HepG2 (cell line): ENCODE measurements at regions not wholly inside any gene's neighbourhood (a gene's known extent, or its start where the extent isn't known, plus 50 kb on each side); places are given as distances from the start of the nearest gene placed in this dataset.

Experiments used
- ATAC-seq: fragments of 200-7000 bp; cut with Tn5 transposase; 3 replicates; pipeline ENCODE4 v1.9.1; 2020; ENCODE audit warnings: mild to moderate bottlenecking, moderate library complexity
- BruUV-seq: library from RNA; stranded (reverse); fragments of 400-500 nt; replicated peaks from 2 replicates; lab custom pipeline; 2021; lab: Mats Ljungman, UMichigan
- CTCF ChIA-PET: fragments of 300-600 bp; formaldehyde crosslinking; extraction: SDS; loops from one replicate; lab custom pipeline; 2021; ENCODE audit warnings: low total read pairs, inconsistent platforms, low intra/inter-chr PET ratio; lab: Yijun Ruan, JAX
- POLR2A ChIA-PET: fragments of 350-600 bp; sonication (Branson Sonifier 250); formaldehyde crosslinking; loops from one replicate; lab custom pipeline; 2020; ENCODE audit warnings: antibody characterized with exemption, inconsistent platforms; lab: Yijun Ruan, JAX
- DNase-seq: peaks from one replicate; pipeline ENCODE4 v3.0.0-alpha.2; 2015; ENCODE audit warnings: low spot score
- FAIRE-seq: peaks from 3 replicates; lab custom pipeline; 2011; peaks lifted over from hg19 to GRCh38; lab: Jason Lieb, UNC
- H2AFZ ChIP-seq: one replicate; pipeline ENCODE4 v1.6.1; 2011; ENCODE audit warnings: low read length, inconsistent platforms
- H3K27ac ChIP-seq: fragments of 300-600 bp; 3 replicates; pipeline ENCODE4 v1.8.0; 2011; ENCODE audit warnings: mixed run types, mild to moderate bottlenecking, mixed read lengths, low read length, inconsistent platforms; ENCODE audit not compliant: insufficient read depth; ENCODE audit errors: extremely low read length
- H3K27me3 ChIP-seq, 2 experiments: fragments of 200-600 bp in 1 of 2; 2 replicates in 1 of 2; 3 replicates in 1 of 2; pipeline versions ENCODE4 v1.6.0 to v1.8.0; 2011; ENCODE audit warnings: low read length in 2 of 2, mild to moderate bottlenecking in 2 of 2, moderate library complexity in 2 of 2, inconsistent platforms in 1 of 2; ENCODE audit not compliant: insufficient read depth in 2 of 2, control insufficient read depth in 1 of 2
- H3K36me3 ChIP-seq, 2 experiments: fragments of 200-600 bp in 1 of 2; replicated peaks in 1 of 2; 2 replicates in 1 of 2; 3 replicates in 1 of 2; pipeline versions ENCODE4 v1.5.1 to v1.8.0; 2011; ENCODE audit warnings: low read length in 2 of 2, inconsistent platforms in 1 of 2; ENCODE audit not compliant: insufficient read depth in 2 of 2, control insufficient read depth in 1 of 2
- H3K4me1 ChIP-seq: 2 replicates; pipeline ENCODE4 v1.5.1; 2012; ENCODE audit warnings: low read length, inconsistent platforms; ENCODE audit not compliant: insufficient read depth
- H3K4me2 ChIP-seq: 2 replicates; pipeline ENCODE4 v1.6.0; 2011; ENCODE audit warnings: low read depth, low read length, inconsistent platforms
- H3K4me3 ChIP-seq, 3 experiments: fragments of 200-600 bp in 1 of 3; sonication (generic), shearing (Covaris generic) in 1 of 3; replicated peaks in 1 of 3; 2 replicates each; pipeline ENCODE4 v1.5.1; 2011 to 2016; ENCODE audit warnings: low read length in 3 of 3, inconsistent platforms in 2 of 3, low read depth in 2 of 3, mild to moderate bottlenecking in 2 of 3, control low read depth in 1 of 3, mixed read lengths in 1 of 3; ENCODE audit not compliant: insufficient read depth in 1 of 3
- H3K79me2 ChIP-seq: one replicate; pipeline ENCODE4 v1.6.1; 2011; ENCODE audit warnings: low read length, inconsistent platforms; ENCODE audit not compliant: insufficient read depth
- H3K9ac ChIP-seq: 2 replicates; pipeline ENCODE4 v1.6.0; 2011; ENCODE audit warnings: mild to moderate bottlenecking, low read depth, low read length, inconsistent platforms; ENCODE audit not compliant: insufficient read depth
- H3K9me3 ChIP-seq: 2 replicates; pipeline ENCODE4 v1.5.1; 2012; ENCODE audit warnings: mild to moderate bottlenecking, low read length
- H4K20me1 ChIP-seq: 2 replicates; pipeline ENCODE4 v1.6.0; 2011; ENCODE audit warnings: inconsistent platforms, mild to moderate bottlenecking, low read length, moderate library complexity; ENCODE audit not compliant: insufficient read depth
- HNRNPLL ChIP-seq: fragments of 200-400 bp; formaldehyde crosslinking; IDR thresholded peaks from 2 replicates; pipeline ENCODE4 v1.6.1; 2017; ENCODE audit warnings: mild to moderate bottlenecking, low read depth, low read length; ENCODE audit not compliant: poor library complexity, severe bottlenecking
- KDM2A ChIP-seq: sonication (generic); formaldehyde crosslinking; IDR thresholded peaks from 2 replicates; pipeline ENCODE4 v1.4.0; 2020; ENCODE audit warnings: low read depth, missing genetic modification reagents, borderline replicate concordance
- MIER2 ChIP-seq: IDR thresholded peaks from 2 replicates; pipeline ENCODE4 v1.6.1; 2016; ENCODE audit warnings: missing biosample characterization, missing genetic modification reagents
- NKX3-1 ChIP-seq: sonication (generic); formaldehyde crosslinking; IDR thresholded peaks from 2 replicates; pipeline ENCODE4 v1.5.0; 2020; ENCODE audit warnings: missing genetic modification reagents
- POLR2AphosphoS2 ChIP-seq: IDR thresholded peaks from 2 replicates; pipeline ENCODE4 v1.6.1; 2011; ENCODE audit warnings: low read depth, low read length, improper control_type of control experiment
- TAF1 ChIP-seq: sonication (generic); formaldehyde crosslinking; IDR thresholded peaks from 2 replicates; pipeline ENCODE4 v1.4.0; 2020; ENCODE audit warnings: missing genetic modification reagents
- USF2 ChIP-seq, 2 experiments: sonication (generic) in 1 of 2; formaldehyde crosslinking in 1 of 2; IDR thresholded peaks; 2 replicates each; pipeline versions ENCODE4 v1.5.1 to v1.6.1; 2011 to 2020; ENCODE audit warnings: borderline replicate concordance in 1 of 2, low read depth in 1 of 2, low read length in 1 of 2, mild to moderate bottlenecking in 1 of 2, missing genetic modification reagents in 1 of 2, moderate library complexity in 1 of 2
- ZNF547 ChIP-seq: sonication (generic); formaldehyde crosslinking; IDR thresholded peaks from 2 replicates; pipeline ENCODE4 v1.5.1; 2020; ENCODE audit warnings: mild to moderate bottlenecking, missing genetic modification reagents
- ZNF615 ChIP-seq: sonication (generic); formaldehyde crosslinking; IDR thresholded peaks from 2 replicates; pipeline ENCODE4 v1.5.0; 2020; ENCODE audit warnings: mild to moderate bottlenecking, missing genetic modification reagents, borderline replicate concordance
- ZNF768 ChIP-seq: sonication (generic); formaldehyde crosslinking; IDR thresholded peaks from 2 replicates; pipeline ENCODE4 v1.4.0; 2020; ENCODE audit warnings: missing genetic modification reagents
- ZNF772 ChIP-seq: sonication (generic); formaldehyde crosslinking; IDR thresholded peaks from 2 replicates; pipeline ENCODE4 v1.5.0; 2020; ENCODE audit warnings: mild to moderate bottlenecking, missing genetic modification reagents
- ZNF816 ChIP-seq: sonication (generic); formaldehyde crosslinking; IDR thresholded peaks from 2 replicates; pipeline ENCODE4 v1.8.0; 2022; ENCODE audit warnings: missing genetic modification reagents, mild to moderate bottlenecking, borderline replicate concordance
- WGBS: methylation state at CpG from one replicate; pipeline ENCODE4 v1.1.6; 2017; ENCODE audit warnings: low lambda C conversion rate; 5-methylcytosine and 5-hydroxymethylcytosine counted together
- in situ Hi-C: cut with HindIII; loops from 2 replicates; pipeline ENCODE4 v1.10.0; 2017; ENCODE audit warnings: low pct_unique_long_range_greater_than_20kb; ENCODE audit not compliant: extremely low pct_ligation_motif_present
- intact Hi-C: fragments of 100-400 bp; cut with micrococcal nuclease; formaldehyde crosslinking; loops from one replicate; pipeline ENCODE4 v1.10.0; 2022; ENCODE audit not compliant: unreplicated experiment

DNA sequence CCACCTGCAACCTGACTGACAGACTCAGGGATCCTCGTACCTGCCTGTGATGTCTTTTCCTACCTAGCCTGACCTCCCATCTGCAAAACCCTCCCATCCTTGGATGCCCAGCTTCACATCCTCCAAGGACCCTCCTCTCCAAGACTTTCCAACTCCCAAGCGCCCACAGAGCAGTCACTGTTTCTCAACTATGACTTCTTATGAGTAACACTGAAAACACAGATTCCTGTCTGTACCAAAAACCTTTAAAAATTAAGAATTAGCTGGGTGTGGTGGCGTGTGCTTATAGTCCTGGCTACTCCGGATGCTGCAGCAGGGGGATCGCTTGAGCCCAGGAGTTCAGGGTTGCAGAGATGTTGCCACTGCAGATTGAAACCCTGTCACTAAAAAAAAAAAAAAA lies 181.9 kb downstream of the PSMG1 start:
- CTCF ChIA-PET: no interaction called here
- Histone ChIP-seq H3K79me2 (no peaks in the 10 kb centered on the region), H3K4me1 (peaks cover 36% of the 10 kb centered on the region), H3K4me3 (no peak overlapping the region), H3K4me2 (no peak overlapping the region), H4K20me1 (no peaks in the 10 kb centered on the region), H3K27ac (no peak overlapping the region), H3K36me3 (no peaks in the 10 kb centered on the region), H3K9ac (no peak overlapping the region), H3K27me3 (no peaks in the 10 kb centered on the region), H3K9me3 (no peaks in the 10 kb centered on the region), H2AFZ (no peak overlapping the region)
- TF ChIP-seq USF2 (IDR thresholded peaks at IDR 0.05; ENCODE audit: low read depth, low read length) (no peak), USF2 (CRISPR knock-in tag; IDR thresholded peaks at IDR 0.05; ENCODE audit: borderline replicate concordance) (no peak), TAF1 (CRISPR knock-in tag) (no peak), ZNF772 (CRISPR knock-in tag) (no peak), POLR2AphosphoS2 (no peak), MIER2 (no peak), KDM2A (CRISPR knock-in tag) (no peak), ZNF816 (CRISPR knock-in tag) (no peak), NKX3-1 (no peak), HNRNPLL (no peak), ZNF547 (CRISPR knock-in tag) (no peak), ZNF615 (CRISPR knock-in tag) (no peak), ZNF768 (CRISPR knock-in tag) (no peak)
- POLR2A ChIA-PET: no interaction called here
- DNase-seq (no peak), ATAC-seq (no peak), FAIRE-seq (no peak)
- intact Hi-C loops: no loop called here
- BruUV-seq: no TSS peak
- in situ Hi-C loops: no loop called here
- 88% methylated on average over 5 of the region's 5 CpGs for WGBS
